ENCODE measurements at regions not wholly inside any gene's neighbourhood (a gene's known extent, or its start where the extent isn't known, plus 50 kb on each side); places are given as distances from the start of the nearest gene placed in this dataset.

DNA sequence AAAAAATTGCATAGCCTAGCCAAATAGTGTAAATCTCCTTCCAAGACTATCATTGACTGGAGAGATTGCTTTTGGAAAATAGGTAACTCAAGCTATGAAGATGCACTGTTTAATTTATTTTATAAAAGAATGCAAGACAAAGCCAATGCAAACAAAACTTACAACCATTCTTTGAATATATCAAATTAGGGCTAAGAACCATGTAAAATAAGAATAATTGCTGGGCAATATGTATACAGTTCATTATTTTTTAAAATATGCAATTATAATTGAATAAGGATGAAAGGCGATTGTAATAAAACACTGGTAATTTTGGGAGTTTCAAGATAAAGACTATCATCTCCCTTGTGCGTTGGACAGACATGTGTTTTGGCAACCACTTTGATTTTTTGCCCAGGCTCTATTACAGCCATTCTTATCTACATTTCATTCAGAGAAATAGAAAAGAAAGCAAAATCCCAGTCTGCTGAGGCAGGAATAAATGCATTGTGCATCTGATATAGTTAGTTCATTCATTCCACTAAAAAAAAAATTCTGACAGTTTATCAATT is 242.3 kb upstream of the ROBO1 start:
- no peak overlapping the region for H3K27ac ChIP-seq
- TF ChIP-seq, protein P1, sequence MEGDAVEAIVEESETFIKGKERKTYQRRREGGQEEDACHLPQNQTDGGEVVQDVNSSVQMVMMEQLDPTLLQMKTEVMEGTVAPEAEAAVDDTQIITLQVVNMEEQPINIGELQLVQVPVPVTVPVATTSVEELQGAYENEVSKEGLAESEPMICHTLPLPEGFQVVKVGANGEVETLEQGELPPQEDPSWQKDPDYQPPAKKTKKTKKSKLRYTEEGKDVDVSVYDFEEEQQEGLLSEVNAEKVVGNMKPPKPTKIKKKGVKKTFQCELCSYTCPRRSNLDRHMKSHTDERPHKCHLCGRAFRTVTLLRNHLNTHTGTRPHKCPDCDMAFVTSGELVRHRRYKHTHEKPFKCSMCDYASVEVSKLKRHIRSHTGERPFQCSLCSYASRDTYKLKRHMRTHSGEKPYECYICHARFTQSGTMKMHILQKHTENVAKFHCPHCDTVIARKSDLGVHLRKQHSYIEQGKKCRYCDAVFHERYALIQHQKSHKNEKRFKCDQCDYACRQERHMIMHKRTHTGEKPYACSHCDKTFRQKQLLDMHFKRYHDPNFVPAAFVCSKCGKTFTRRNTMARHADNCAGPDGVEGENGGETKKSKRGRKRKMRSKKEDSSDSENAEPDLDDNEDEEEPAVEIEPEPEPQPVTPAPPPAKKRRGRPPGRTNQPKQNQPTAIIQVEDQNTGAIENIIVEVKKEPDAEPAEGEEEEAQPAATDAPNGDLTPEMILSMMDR (conservative IDR thresholded peaks at IDR 0.05) = no peak
- TF ChIP-seq ZFX (IDR thresholded peaks at IDR 0.05) = no peak

DNA sequence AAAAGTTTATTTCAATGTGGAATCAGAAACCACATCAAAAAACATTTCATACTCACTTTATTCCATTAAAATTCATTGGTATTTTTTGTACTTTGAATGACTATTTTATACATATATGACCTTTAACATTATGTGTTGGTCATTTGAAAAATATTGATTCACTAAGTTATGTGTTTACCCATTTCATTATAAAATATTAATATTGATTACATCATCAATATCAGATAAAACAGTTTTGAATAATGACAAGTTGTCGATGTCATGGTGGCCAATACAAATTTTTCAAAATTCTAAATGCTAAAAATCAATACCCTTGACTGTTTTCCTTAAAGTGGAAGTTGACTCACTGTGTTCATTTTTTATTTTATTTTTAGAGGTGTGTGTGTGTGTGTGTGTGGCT is 239.7 kb upstream of the ROBO1 start:
- TF ChIP-seq, protein P1 (conservative IDR thresholded peaks at IDR 0.05) = no peak
- no peak for TF ChIP-seq ZFX (IDR thresholded peaks at IDR 0.05)
- no peak overlapping the region for H3K27ac ChIP-seq

- no peak overlapping the region for H3K27ac ChIP-seq
- TF ChIP-seq, protein P1 (conservative IDR thresholded peaks at IDR 0.05) = no peak
- TF ChIP-seq ZFX (IDR thresholded peaks at IDR 0.05) = no peak
These were observed 238.5 kb upstream of the ROBO1 start for GRCh38 chr3:80006315-80006714.

GRCh38 chr3:80000022-80000421 is 232.2 kb upstream of the ROBO1 start:
- H3K27ac ChIP-seq = 0 out of 2 replicates have a peak overlapping the region, but pooled peaks have one; percentile 22
- TF ChIP-seq ZFX (IDR thresholded peaks at IDR 0.05) = no peak
- TF ChIP-seq, protein P1 (conservative IDR thresholded peaks at IDR 0.05) = no peak

- TF ChIP-seq, protein P1 (conservative IDR thresholded peaks at IDR 0.05) = no peak
- TF ChIP-seq ZFX (IDR thresholded peaks at IDR 0.05) = no peak
- H3K27ac ChIP-seq = no peak overlapping the region
These were observed 226.6 kb upstream of the ROBO1 start for GRCh38 chr3:79994397-79994796.

DNA sequence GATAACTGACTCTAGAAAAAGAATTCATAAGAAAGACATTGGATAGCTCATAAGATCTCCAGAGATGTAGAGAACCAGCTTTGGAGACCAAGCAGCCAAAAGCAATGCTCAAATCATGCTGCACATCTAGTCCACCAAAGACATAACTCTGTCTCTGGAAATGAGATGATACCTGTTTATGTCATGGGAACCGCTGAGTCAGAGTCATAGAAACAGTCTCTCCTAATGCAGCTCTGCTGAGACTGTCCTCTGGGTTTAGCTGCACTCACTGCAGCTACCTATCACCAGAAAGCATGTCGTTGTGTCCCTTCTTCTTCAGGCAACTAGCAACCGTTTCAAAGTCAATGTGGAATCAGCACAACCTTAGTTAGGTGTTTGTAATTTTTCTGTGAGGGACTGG is 218.5 kb upstream of the ROBO1 start:
- H3K27ac ChIP-seq = no peak overlapping the region
- TF ChIP-seq, protein P1 (conservative IDR thresholded peaks at IDR 0.05) = no peak
- no peak for TF ChIP-seq ZFX (IDR thresholded peaks at IDR 0.05)

DNA sequence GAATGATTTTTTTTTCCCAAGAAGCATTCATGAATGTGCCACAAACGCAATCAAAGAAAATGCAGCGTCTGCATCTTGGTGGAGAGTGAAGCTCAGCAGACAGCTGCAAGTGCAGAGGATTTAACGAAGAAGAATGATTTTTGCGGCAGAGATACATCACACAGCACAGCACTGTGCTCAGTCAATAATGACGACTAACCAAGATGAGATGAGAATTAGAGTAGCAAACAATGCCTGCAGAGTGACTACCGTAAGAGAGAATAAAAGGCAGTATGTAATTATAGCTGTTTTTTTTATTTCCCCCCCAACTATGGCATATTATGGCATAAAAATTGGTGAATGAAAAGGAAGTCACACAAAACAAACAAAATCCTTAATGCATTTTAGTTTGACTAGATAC is 218.0 kb upstream of the ROBO1 start:
- H3K27ac ChIP-seq = no peak overlapping the region
- TF ChIP-seq, protein P1 (conservative IDR thresholded peaks at IDR 0.05) = no peak
- no peak for TF ChIP-seq ZFX (IDR thresholded peaks at IDR 0.05)
